ENCODE measurements at regions not wholly inside any gene's neighbourhood (a gene's known extent, or its start where the extent isn't known, plus 50 kb on each side); places are given as distances from the start of the nearest gene placed in this dataset.

DNA sequence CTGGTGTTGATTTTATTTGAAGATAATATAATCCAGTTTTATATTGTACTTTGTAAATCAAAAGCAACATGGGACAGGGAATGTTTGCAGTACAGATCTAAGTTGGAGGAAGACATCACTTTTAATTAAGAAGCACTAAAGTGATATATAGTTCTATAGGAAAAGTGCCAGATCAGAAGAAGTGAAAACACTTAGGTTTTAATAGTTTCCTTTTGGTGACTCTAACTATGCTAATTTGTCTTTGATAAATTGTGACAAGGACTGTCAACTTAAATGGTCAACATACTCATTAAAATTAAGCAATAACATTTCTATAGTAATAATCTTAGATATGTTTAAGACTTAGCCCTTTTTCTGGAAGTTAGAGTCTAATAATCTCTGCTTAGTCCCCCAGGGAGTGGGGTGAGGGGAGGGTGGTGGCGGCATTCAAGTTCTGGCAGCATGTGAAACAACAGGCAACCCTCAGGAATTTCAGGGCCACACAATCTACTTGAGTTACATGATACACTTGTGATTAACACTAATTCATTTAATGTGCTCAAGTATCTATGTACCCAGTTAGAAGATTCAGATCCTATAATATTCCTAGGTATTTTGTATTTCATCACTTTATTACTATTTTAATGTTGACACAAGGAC lies 1026.5 kb downstream of the NR2F1-AS1 start:
- TF ChIP-seq, protein P1, sequence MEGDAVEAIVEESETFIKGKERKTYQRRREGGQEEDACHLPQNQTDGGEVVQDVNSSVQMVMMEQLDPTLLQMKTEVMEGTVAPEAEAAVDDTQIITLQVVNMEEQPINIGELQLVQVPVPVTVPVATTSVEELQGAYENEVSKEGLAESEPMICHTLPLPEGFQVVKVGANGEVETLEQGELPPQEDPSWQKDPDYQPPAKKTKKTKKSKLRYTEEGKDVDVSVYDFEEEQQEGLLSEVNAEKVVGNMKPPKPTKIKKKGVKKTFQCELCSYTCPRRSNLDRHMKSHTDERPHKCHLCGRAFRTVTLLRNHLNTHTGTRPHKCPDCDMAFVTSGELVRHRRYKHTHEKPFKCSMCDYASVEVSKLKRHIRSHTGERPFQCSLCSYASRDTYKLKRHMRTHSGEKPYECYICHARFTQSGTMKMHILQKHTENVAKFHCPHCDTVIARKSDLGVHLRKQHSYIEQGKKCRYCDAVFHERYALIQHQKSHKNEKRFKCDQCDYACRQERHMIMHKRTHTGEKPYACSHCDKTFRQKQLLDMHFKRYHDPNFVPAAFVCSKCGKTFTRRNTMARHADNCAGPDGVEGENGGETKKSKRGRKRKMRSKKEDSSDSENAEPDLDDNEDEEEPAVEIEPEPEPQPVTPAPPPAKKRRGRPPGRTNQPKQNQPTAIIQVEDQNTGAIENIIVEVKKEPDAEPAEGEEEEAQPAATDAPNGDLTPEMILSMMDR (conservative IDR thresholded peaks at IDR 0.05), result no peak
- TF ChIP-seq ZFX (IDR thresholded peaks at IDR 0.05), result no peak
